DMS114 treated with DMSO at 0.1 percent for 48 hours (cell line): ENCODE measurements at regions not wholly inside any gene's neighbourhood (a gene's known extent, or its start where the extent isn't known, plus 50 kb on each side); places are given as distances from the start of the nearest gene placed in this dataset.

Experiments
- DNase-seq: peaks from one replicate; lab custom pipeline; 2025; ENCODE audit not compliant: unreplicated experiment; lab: John Stamatoyannopoulos, UW

- DNase-seq: no peak
These were observed 500.0 kb upstream of the FRG1 start for GRCh38 chr4:189440716-189441115.

GRCh38 chr4:189443341-189443740 lies 497.3 kb upstream of the FRG1 start:
- DNase-seq: no peak

GRCh38 chr4:189445613-189446012 lies 495.1 kb upstream of the FRG1 start:
- no peak for DNase-seq

GRCh38 chr4:189463734-189464133 lies 476.9 kb upstream of the FRG1 start:
- no peak for DNase-seq

- DNase-seq: no peak
These were observed 446.3 kb upstream of the FRG1 start for GRCh38 chr4:189494407-189494806.

GRCh38 chr4:189497516-189497915 lies 443.2 kb upstream of the FRG1 start:
- DNase-seq: no peak

- no peak for DNase-seq
These were observed 442.7 kb upstream of the FRG1 start for GRCh38 chr4:189497996-189498395.

- no peak for DNase-seq
These were observed 442.2 kb upstream of the FRG1 start for GRCh38 chr4:189498457-189498856.

GRCh38 chr4:189499696-189500095 lies 441.0 kb upstream of the FRG1 start:
- no peak for DNase-seq

- no peak for DNase-seq
These were observed 439.7 kb upstream of the FRG1 start for GRCh38 chr4:189500970-189501369.

GRCh38 chr4:189502841-189503435 lies 437.7 kb upstream of the FRG1 start:
- no peak for DNase-seq

GRCh38 chr4:189504220-189504619 lies 436.5 kb upstream of the FRG1 start:
- DNase-seq: no peak

GRCh38 chr4:189505380-189505779 lies 435.3 kb upstream of the FRG1 start:
- no peak for DNase-seq

GRCh38 chr4:189506080-189506479 lies 434.6 kb upstream of the FRG1 start:
- no peak for DNase-seq

- DNase-seq: no peak
These were observed 433.6 kb upstream of the FRG1 start for GRCh38 chr4:189507060-189507459.

GRCh38 chr4:189510601-189511000 lies 430.1 kb upstream of the FRG1 start:
- no peak for DNase-seq

GRCh38 chr4:189511581-189511980 lies 429.1 kb upstream of the FRG1 start:
- no peak for DNase-seq

- DNase-seq: no peak
These were observed 427.3 kb upstream of the FRG1 start for GRCh38 chr4:189513421-189513820.

GRCh38 chr4:189514209-189514608 lies 426.5 kb upstream of the FRG1 start:
- DNase-seq: no peak

- no peak for DNase-seq
These were observed 423.8 kb upstream of the FRG1 start for GRCh38 chr4:189516902-189517301.

- DNase-seq: no peak
These were observed 421.5 kb upstream of the FRG1 start for GRCh38 chr4:189519186-189519585.

GRCh38 chr4:189525304-189525703 lies 415.4 kb upstream of the FRG1 start:
- no peak for DNase-seq

GRCh38 chr4:189530848-189531247 lies 409.8 kb upstream of the FRG1 start:
- DNase-seq: no peak

GRCh38 chr4:189533603-189534002 lies 407.1 kb upstream of the FRG1 start:
- DNase-seq: no peak
